DND-41 (cell line): ENCODE measurements at regions not wholly inside any gene's neighbourhood (a gene's known extent, or its start where the extent isn't known, plus 50 kb on each side); places are given as distances from the start of the nearest gene placed in this dataset.
"Not testable (repeated sequence)": the region's sequence is repeated elsewhere in the genome, so short reads cannot be mapped to it uniquely, and the experiment has no call there.

Source experiments
- EZH2 ChIP-seq: IDR thresholded peaks from 3 replicates; pipeline ENCODE4 v1.6.1; 2012; ENCODE audit warnings: borderline replicate concordance, low read depth, mild to moderate bottlenecking, moderate library complexity, low read length, inconsistent platforms; ENCODE audit not compliant: severe bottlenecking
- TF ChIP-seq, protein P1 (sequence below): IDR thresholded peaks from 2 replicates; pipeline ENCODE4 v1.5.1; 2012; ENCODE audit warnings: borderline replicate concordance, low read length, moderate library complexity, mild to moderate bottlenecking; ENCODE audit not compliant: poor library complexity, severe bottlenecking; ENCODE audit errors: extremely low read depth

DNA sequence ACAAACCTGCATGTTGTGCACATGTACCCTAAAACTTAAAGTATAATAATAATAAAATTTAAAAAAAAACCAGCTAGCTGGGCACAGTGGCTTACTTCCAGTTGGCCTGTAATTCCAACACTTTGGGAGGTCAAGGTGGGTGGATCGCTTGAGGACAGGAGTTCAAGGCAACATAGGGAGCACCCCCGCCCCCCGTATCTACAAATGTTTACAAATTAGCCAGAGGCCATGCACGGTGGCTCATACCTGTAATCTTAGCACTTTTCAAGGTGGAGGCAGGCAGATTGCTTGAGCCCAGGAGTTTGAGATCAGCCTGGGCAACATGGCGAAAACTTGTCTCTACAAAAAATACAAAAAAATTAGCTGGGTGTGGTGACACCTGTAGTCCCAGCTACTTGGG lies 58.3 kb upstream of the NXT1 start:
- TF ChIP-seq EZH2 = not testable (repeated sequence)
- TF ChIP-seq, protein P1, sequence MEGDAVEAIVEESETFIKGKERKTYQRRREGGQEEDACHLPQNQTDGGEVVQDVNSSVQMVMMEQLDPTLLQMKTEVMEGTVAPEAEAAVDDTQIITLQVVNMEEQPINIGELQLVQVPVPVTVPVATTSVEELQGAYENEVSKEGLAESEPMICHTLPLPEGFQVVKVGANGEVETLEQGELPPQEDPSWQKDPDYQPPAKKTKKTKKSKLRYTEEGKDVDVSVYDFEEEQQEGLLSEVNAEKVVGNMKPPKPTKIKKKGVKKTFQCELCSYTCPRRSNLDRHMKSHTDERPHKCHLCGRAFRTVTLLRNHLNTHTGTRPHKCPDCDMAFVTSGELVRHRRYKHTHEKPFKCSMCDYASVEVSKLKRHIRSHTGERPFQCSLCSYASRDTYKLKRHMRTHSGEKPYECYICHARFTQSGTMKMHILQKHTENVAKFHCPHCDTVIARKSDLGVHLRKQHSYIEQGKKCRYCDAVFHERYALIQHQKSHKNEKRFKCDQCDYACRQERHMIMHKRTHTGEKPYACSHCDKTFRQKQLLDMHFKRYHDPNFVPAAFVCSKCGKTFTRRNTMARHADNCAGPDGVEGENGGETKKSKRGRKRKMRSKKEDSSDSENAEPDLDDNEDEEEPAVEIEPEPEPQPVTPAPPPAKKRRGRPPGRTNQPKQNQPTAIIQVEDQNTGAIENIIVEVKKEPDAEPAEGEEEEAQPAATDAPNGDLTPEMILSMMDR = not testable (repeated sequence)
